ENCODE measurements at regions not wholly inside any gene's neighbourhood (a gene's known extent, or its start where the extent isn't known, plus 50 kb on each side); places are given as distances from the start of the nearest gene placed in this dataset.
A peak's percentile ranks its signal among the peaks of the same experiment; 100 is the strongest.

GRCh38 chr11:119976805-119977560 is 160.9 kb downstream of the TRIM29 start:
- no peak for DNase-seq (ENCODE audit: low read depth, low spot score)
- in situ Hi-C loops (cut with HindIII; ENCODE audit: low pct_unique_long_range_greater_than_20kb, low sequenced_read_pairs) = no loop called here

GRCh38 chr11:119975561-119976152 is 162.3 kb downstream of the TRIM29 start:
- no peak for DNase-seq (ENCODE audit: low read depth, low spot score)
- in situ Hi-C loops (cut with HindIII; ENCODE audit: low pct_unique_long_range_greater_than_20kb, low sequenced_read_pairs) = no loop called here

DNA sequence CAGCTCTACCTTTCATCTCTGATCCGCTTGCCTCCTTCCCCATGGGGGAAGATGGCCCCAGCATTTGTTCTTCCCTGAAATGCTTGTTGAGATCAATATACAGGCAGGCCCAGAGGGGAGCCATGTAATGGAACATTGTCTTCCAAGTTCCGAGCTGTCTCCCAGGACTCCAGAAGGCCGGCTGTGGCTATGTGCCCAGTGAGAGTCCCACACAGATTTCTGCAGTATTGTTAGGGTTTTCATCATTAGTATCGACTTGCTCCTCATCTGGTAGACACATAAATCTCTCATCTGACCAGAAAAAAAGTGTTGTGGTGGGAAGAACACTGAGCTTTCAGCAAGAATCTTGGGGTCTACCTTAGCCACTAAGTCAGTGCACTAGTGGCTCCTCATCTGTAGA is 163.4 kb downstream of the TRIM29 start:
- no peak for DNase-seq (ENCODE audit: low read depth, low spot score)
- in situ Hi-C loops (cut with HindIII; ENCODE audit: low pct_unique_long_range_greater_than_20kb, low sequenced_read_pairs) = no loop called here

- DNase-seq (ENCODE audit: low read depth, low spot score) = no peak
- in situ Hi-C loops (cut with HindIII; ENCODE audit: low pct_unique_long_range_greater_than_20kb, low sequenced_read_pairs) = no loop called here
Observed at GRCh38 chr11:119974051-119974450, 163.9 kb downstream of the TRIM29 start.

- DNase-seq (ENCODE audit: low read depth, low spot score) = no peak
Observed at GRCh38 chr11:119972281-119972680, 165.6 kb downstream of the TRIM29 start.

DNA sequence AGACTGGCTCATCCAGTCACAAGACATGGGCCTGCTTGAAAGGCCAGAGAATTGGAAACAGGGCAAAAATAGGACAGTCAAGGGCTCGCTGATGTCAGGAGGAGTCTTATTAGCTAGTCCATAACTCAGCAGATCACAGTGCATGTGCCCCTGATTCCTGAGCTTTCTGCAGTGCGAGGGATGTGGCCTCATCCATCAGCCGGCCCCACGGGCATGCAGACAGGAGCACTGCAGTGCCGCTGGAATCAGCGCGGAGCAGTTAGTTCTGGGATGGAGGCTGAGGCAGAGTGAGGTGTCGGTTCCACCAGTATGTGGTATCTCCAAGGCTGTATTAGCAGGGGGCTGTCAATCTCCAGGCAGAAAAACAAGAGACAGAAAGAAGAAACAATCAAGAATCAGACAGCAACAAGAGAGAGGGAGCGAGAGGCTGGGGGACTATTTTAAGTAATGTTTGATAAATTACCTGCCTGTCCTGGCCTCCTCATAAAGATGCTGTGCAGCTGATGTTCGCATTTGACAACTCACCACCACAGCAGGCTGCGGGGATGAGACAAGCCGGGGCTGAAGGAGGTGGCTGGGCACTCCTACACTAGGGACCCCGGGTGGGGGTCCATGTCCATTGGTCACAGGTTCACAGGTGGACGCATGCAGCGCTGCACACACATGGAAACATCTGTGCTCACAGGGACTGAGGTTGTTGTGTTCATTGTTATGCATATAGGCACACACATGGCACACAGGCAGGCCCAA is 167.2 kb downstream of the TRIM29 start:
- in situ Hi-C loops (cut with HindIII; ENCODE audit: low pct_unique_long_range_greater_than_20kb, low sequenced_read_pairs) = no loop called here
- DNase-seq (ENCODE audit: low read depth, low spot score) = no peak

More at GRCh38 chr11:119972281-119972680, 165.6 kb downstream of the TRIM29 start:
- in situ Hi-C loops (cut with HindIII; ENCODE audit: low pct_unique_long_range_greater_than_20kb, low sequenced_read_pairs) = no loop called here

DNA sequence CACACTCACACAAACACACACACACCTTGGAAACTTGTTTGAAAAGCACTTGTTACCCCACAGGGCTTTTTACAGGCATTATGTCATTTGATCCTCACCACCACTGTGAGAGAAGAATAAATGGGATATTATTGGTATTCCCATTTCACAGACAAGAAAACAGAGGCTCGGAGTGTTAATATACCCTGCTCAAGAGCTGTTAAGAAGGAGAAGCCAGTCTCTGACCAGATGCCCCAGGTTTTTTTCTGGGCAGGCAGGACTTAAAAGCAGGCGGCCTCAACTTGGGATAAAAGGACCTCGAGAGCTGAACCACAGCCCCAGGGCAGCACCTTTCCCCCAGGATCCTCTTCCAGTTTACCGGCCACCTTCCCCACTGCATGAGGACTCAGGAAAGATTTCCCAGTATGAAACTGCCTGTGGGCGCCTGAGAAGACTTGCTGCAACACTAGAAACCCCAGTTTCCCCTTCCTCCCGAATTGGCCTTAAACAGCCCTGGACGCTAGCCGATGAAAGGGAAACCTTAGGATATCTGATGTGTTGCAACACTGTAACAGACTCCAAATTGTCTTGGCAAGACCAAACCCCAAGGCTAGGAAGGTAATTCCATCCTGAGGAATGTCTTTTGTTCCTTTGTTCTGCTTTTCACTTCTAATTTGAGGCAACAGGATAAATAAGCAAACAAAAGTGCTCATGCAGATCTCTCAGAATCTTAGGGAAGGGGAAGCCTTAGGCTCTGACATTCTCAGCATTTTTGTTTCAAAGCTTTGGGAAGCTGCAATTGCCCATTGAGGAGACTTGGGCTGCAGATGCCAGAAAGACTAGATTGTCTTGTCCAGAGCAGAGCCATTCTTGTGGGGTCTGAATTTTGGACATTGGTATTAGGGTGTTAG is 173.5 kb downstream of the TRIM29 start:
- DNase-seq (ENCODE audit: low read depth, low spot score) = peak; percentile 46
- in situ Hi-C loops (cut with HindIII; ENCODE audit: low pct_unique_long_range_greater_than_20kb, low sequenced_read_pairs) = no loop called here

- no peak for DNase-seq (ENCODE audit: low read depth, low spot score)
- in situ Hi-C loops (cut with HindIII; ENCODE audit: low pct_unique_long_range_greater_than_20kb, low sequenced_read_pairs) = no loop called here
Observed at GRCh38 chr11:119957951-119958350, 180.0 kb downstream of the TRIM29 start.

DNA sequence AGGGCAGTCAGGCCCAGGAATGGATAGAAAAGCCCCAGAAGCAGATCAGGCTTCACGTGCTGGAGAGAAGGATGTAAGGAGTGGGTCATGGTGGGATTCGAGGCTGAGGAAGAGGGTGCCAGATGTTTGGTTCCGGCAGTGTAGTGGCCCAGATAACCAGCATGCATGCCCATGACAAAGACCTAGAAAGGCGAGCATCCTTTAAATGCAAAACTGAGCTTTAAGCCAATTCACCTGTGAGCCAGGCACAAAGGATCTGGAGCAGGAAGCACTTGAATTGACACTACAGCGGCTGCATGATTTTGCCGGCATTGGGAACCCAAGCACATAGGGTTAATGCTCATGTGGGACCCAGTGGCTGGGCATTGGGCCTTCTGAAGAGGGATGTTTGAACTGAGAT is 185.5 kb downstream of the TRIM29 start:
- DNase-seq (ENCODE audit: low read depth, low spot score) = no peak
- in situ Hi-C loops (cut with HindIII; ENCODE audit: low pct_unique_long_range_greater_than_20kb, low sequenced_read_pairs) = no loop called here

DNA sequence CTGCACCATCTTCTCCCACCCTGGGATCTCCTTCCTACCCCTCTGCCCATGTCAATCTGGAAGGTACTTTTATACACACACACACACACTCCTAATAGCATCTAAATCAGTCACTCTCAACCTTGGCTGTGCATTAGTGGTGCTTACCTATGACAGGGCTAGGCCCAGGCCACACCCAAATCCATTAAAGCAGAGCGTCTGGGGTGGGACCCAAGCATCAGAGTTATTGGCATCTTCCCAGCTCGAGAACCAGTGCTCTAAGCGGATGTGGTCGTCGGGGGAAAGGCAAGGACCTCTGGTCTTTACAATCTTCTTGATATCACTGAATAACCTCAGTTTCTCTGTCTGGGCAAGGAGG is 194.6 kb downstream of the TRIM29 start:
- DNase-seq (ENCODE audit: low read depth, low spot score) = no peak
- in situ Hi-C loops (cut with HindIII; ENCODE audit: low pct_unique_long_range_greater_than_20kb, low sequenced_read_pairs) = no loop called here

DNA sequence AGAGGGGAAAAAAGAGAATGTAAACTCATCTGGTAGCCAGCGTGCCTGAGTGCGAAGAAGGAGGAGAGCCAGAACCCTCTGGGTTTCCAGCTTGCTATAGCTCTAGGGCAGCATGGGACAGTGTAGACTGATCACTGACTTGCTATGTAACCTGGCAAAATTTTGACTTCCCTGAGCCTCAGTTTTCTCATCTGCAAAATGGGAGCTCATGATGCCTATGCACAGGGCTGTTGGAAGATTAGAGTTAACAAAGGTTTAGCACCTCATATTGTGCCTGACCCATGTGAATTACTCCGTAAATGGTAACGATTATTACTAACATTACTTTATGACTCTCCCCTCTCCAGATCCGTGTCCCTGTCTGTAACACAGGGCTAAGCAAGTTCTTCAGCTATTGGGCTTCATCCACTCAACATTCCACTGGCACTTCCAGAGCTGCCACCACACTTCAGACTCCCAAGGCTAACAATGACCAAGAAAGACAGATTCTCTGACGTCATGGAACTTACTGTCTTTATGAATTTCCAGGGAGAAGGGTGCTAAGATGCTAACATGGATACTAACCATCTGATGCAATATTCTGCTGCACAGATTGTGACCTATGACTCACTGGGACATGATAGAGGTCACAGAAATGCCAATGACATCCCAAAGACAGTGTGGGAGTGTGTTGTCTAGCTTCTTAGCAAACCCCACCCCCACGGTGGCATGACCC is 195.2 kb downstream of the TRIM29 start:
- peak; percentile 15 for DNase-seq (ENCODE audit: low read depth, low spot score)

GRCh38 chr11:119941636-119942411 is 196.1 kb downstream of the TRIM29 start:
- in situ Hi-C loops (cut with HindIII; ENCODE audit: low pct_unique_long_range_greater_than_20kb, low sequenced_read_pairs) = no loop called here
- no peak for DNase-seq (ENCODE audit: low read depth, low spot score)

More for the DNA sequence above, 195.2 kb downstream of the TRIM29 start:
- in situ Hi-C loops (cut with HindIII; ENCODE audit: low pct_unique_long_range_greater_than_20kb, low sequenced_read_pairs) = no loop called here

DNA sequence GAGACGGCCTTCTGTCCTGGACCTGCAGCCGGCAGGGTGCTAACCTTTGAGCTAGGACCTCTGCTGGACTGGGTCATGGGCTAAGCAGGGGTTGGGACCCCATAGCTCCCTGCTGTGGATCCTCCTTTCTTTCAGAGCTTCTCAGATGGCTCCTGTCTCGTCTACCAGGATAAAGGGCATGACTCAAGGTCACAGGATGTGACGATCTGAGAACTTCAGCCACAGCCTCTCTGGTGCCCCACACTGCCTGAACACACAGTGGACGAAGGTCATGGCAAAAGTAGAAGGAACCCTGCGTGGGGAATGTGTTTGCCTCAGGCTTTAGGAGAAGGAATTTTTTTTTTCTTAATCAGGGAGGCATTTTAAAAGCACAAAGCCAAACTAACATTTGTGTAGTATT is 196.7 kb downstream of the TRIM29 start:
- no peak for DNase-seq (ENCODE audit: low read depth, low spot score)
- in situ Hi-C loops (cut with HindIII; ENCODE audit: low pct_unique_long_range_greater_than_20kb, low sequenced_read_pairs) = no loop called here

GRCh38 chr11:119940401-119940976 is 197.4 kb downstream of the TRIM29 start:
- in situ Hi-C loops (cut with HindIII; ENCODE audit: low pct_unique_long_range_greater_than_20kb, low sequenced_read_pairs) = no loop called here
- peak; percentile 2 for DNase-seq (ENCODE audit: low read depth, low spot score)

- in situ Hi-C loops (cut with HindIII; ENCODE audit: low pct_unique_long_range_greater_than_20kb, low sequenced_read_pairs) = no loop called here
- DNase-seq (ENCODE audit: low read depth, low spot score) = no peak
Observed at GRCh38 chr11:119937412-119937811, 200.5 kb downstream of the TRIM29 start.

GRCh38 chr11:119936426-119936825 is 201.5 kb downstream of the TRIM29 start:
- no peak for DNase-seq (ENCODE audit: low read depth, low spot score)
- in situ Hi-C loops (cut with HindIII; ENCODE audit: low pct_unique_long_range_greater_than_20kb, low sequenced_read_pairs) = no loop called here
